ENCODE measurements at regions not wholly inside any gene's neighbourhood (a gene's known extent, or its start where the extent isn't known, plus 50 kb on each side); places are given as distances from the start of the nearest gene placed in this dataset.
"Not testable (repeated sequence)": the region's sequence is repeated elsewhere in the genome, so short reads cannot be mapped to it uniquely, and the experiment has no call there.

DNA sequence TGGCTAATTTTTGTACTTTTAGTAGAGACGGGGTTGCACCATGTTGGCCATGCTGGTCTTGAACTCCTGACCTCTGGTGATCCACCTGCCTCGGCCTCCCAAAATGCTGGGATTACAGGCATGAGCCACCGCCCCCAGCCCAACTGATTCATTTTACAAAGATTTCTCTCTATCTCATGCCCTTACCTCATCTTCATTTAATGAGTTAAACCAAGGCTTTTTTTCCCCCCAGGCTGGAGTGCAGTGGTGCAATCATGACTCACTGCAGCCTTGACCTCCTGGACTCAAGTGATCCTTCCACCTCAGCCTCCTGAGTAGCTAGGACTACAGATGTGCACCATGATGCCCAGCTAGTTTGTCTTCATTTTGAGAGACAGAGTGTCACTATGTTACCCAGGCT is 123.0 kb downstream of the GATA3 start:
- H3K9me3 ChIP-seq (replicated peaks in 1 of 2; ENCODE audit: control insufficient read depth in 2 of 2, insufficient read depth in 1 of 2, low read depth in 1 of 2, low read length in 2 of 2); H3K14ac ChIP-seq (ENCODE audit: low read length); H3K27me3 ChIP-seq (ENCODE audit: control insufficient read depth in 3 of 3, insufficient read depth in 3 of 3, low read depth in 1 of 3, low read length in 3 of 3); H2BK15ac ChIP-seq (ENCODE audit: low read length); H3K79me1 ChIP-seq (ENCODE audit: low read depth, low read length); H2BK12ac ChIP-seq (ENCODE audit: low read length); H3K18ac ChIP-seq (ENCODE audit: low read length); H3K27ac ChIP-seq (replicated peaks; ENCODE audit: low read length); H3K36me3 ChIP-seq (replicated peaks in 1 of 2; ENCODE audit: control insufficient read depth in 2 of 2, insufficient read depth in 2 of 2, low read length in 2 of 2); H3K4ac ChIP-seq (ENCODE audit: low read length); H3K4me2 ChIP-seq (ENCODE audit: insufficient read depth, low read length, poor library complexity, severe bottlenecking); H2AK5ac ChIP-seq (ENCODE audit: low read depth, low read length); H2BK120ac ChIP-seq (ENCODE audit: low read depth, low read length); H3K4me1 ChIP-seq (ENCODE audit: control insufficient read depth in 2 of 2, insufficient read depth in 1 of 2, low read depth in 1 of 2, low read length in 2 of 2); DNase-seq (ENCODE audit: low spot score); H3K9ac ChIP-seq (ENCODE audit: low read depth, low read length, poor library complexity); H2AFZ ChIP-seq (ENCODE audit: low read length); H4K91ac ChIP-seq (ENCODE audit: low read depth, low read length, poor library complexity); H4K8ac ChIP-seq (ENCODE audit: low read depth, low read length); H3K4me3 ChIP-seq (ENCODE audit: low read length in 2 of 2); H2BK5ac ChIP-seq (ENCODE audit: low read length); H3K23ac ChIP-seq (ENCODE audit: low read depth, low read length, poor library complexity): not testable (repeated sequence)
- WGBS, 2 donors (ENCODE audit: extremely low coverage in 2 of 2, insufficient read length in 2 of 2, insufficient replicate concordance in 1 of 2) = no CpG with 5 or more reads among the region's 3 CpGs

- H3K4me2 ChIP-seq (ENCODE audit: insufficient read depth, low read length, poor library complexity, severe bottlenecking); H3K18ac ChIP-seq (ENCODE audit: low read length); H3K4me3 ChIP-seq (ENCODE audit: low read length in 2 of 2); H2BK15ac ChIP-seq (ENCODE audit: low read length); H3K14ac ChIP-seq (ENCODE audit: low read length); H3K23ac ChIP-seq (ENCODE audit: low read depth, low read length, poor library complexity); H3K27ac ChIP-seq (replicated peaks; ENCODE audit: low read length); H2BK120ac ChIP-seq (ENCODE audit: low read depth, low read length); H2BK12ac ChIP-seq (ENCODE audit: low read length); H3K9ac ChIP-seq (ENCODE audit: low read depth, low read length, poor library complexity); H3K4ac ChIP-seq (ENCODE audit: low read length); H4K91ac ChIP-seq (ENCODE audit: low read depth, low read length, poor library complexity); H3K9me3 ChIP-seq (replicated peaks in 1 of 2; ENCODE audit: control insufficient read depth in 2 of 2, insufficient read depth in 1 of 2, low read depth in 1 of 2, low read length in 2 of 2); H3K27me3 ChIP-seq (ENCODE audit: control insufficient read depth in 3 of 3, insufficient read depth in 3 of 3, low read depth in 1 of 3, low read length in 3 of 3); DNase-seq (ENCODE audit: low spot score); H2AK5ac ChIP-seq (ENCODE audit: low read depth, low read length); H2AFZ ChIP-seq (ENCODE audit: low read length); H2BK5ac ChIP-seq (ENCODE audit: low read length); H3K36me3 ChIP-seq (replicated peaks in 1 of 2; ENCODE audit: control insufficient read depth in 2 of 2, insufficient read depth in 2 of 2, low read length in 2 of 2); H4K8ac ChIP-seq (ENCODE audit: low read depth, low read length); H3K79me1 ChIP-seq (ENCODE audit: low read depth, low read length); H3K4me1 ChIP-seq (ENCODE audit: control insufficient read depth in 2 of 2, insufficient read depth in 1 of 2, low read depth in 1 of 2, low read length in 2 of 2): not testable (repeated sequence)
- WGBS, 2 donors (ENCODE audit: extremely low coverage in 2 of 2, insufficient read length in 2 of 2, insufficient replicate concordance in 1 of 2) = no CpG with 5 or more reads among the region's 1 CpG
These were observed 125.3 kb downstream of the GATA3 start for GRCh38 chr10:8179773-8180172.

- no peak overlapping the region for H3K4ac ChIP-seq (ENCODE audit: low read length)
- no peaks in the 10 kb centered on the region for H3K36me3 ChIP-seq (replicated peaks in 1 of 2; ENCODE audit: control insufficient read depth in 2 of 2, insufficient read depth in 2 of 2, low read length in 2 of 2)
- H2AK5ac ChIP-seq (ENCODE audit: low read depth, low read length) = no peak overlapping the region
- no peak overlapping the region for H3K4me3 ChIP-seq (ENCODE audit: low read length in 2 of 2)
- no peak overlapping the region for H3K18ac ChIP-seq (ENCODE audit: low read length)
- no peaks in the 10 kb centered on the region for H3K9me3 ChIP-seq (replicated peaks in 1 of 2; ENCODE audit: control insufficient read depth in 2 of 2, insufficient read depth in 1 of 2, low read depth in 1 of 2, low read length in 2 of 2)
- no peak overlapping the region for H2AFZ ChIP-seq (ENCODE audit: low read length)
- no peak overlapping the region for H4K91ac ChIP-seq (ENCODE audit: low read depth, low read length, poor library complexity)
- H3K23ac ChIP-seq (ENCODE audit: low read depth, low read length, poor library complexity) = no peak overlapping the region
- H2BK5ac ChIP-seq (ENCODE audit: low read length) = no peak overlapping the region
- no peak for DNase-seq (ENCODE audit: low spot score)
- H3K14ac ChIP-seq (ENCODE audit: low read length) = peak overlapping the region; percentile 14
- H3K79me1 ChIP-seq (ENCODE audit: low read depth, low read length) = no peaks in the 10 kb centered on the region
- H3K27me3 ChIP-seq (ENCODE audit: control insufficient read depth in 3 of 3, insufficient read depth in 3 of 3, low read depth in 1 of 3, low read length in 3 of 3) = no peaks in the 10 kb centered on the region
- H2BK12ac ChIP-seq (ENCODE audit: low read length) = no peak overlapping the region
- H2BK15ac ChIP-seq (ENCODE audit: low read length) = no peak overlapping the region
- H3K4me1 ChIP-seq (ENCODE audit: control insufficient read depth in 2 of 2, insufficient read depth in 1 of 2, low read depth in 1 of 2, low read length in 2 of 2) = peaks cover 0 to 3% of the 10 kb centered on the region in 2 donors
- WGBS, 2 donors (ENCODE audit: extremely low coverage in 2 of 2, insufficient read length in 2 of 2, insufficient replicate concordance in 1 of 2) = no CpG with 5 or more reads among the region's 9 CpGs
- no peak overlapping the region for H2BK120ac ChIP-seq (ENCODE audit: low read depth, low read length)
- no peak overlapping the region for H4K8ac ChIP-seq (ENCODE audit: low read depth, low read length)
- H3K4me2 ChIP-seq (ENCODE audit: insufficient read depth, low read length, poor library complexity, severe bottlenecking) = no peak overlapping the region
- no peak overlapping the region for H3K27ac ChIP-seq (replicated peaks; ENCODE audit: low read length)
- no peak overlapping the region for H3K9ac ChIP-seq (ENCODE audit: low read depth, low read length, poor library complexity)
These were observed 126.0 kb downstream of the GATA3 start for GRCh38 chr10:8180360-8181109.

DNA sequence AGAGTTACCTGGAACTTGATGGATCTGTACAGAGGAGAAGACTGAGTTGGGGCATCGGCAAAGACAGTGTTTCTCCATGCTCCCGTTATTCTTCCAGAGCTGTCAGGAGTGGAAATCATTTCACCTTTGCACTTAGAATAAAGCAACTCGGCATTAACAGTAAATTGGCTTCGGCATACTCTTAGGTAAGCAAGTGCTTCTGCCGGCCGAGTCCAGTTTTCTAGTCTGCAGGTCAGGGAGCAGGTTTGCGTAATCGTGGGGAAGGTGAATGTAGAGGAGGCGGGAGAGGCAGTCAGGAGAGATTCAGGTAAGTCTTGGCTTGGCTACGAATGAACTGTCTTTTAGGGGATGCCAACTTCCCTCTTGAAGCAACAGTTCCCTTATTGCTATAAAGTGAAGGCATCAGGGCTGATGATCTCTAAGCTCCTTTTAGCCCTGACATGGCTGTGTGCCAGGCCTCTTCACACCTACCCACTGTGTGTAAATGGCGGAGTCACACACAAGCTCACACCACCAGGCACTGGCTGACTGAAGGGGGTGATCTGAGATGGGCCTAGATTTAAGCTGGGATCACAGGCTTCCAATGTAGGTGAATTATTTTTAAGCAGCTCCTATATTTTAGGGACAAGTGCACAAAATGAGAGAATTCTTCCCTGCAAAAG is 127.1 kb downstream of the GATA3 start:
- no peak overlapping the region for H2BK5ac ChIP-seq (ENCODE audit: low read length)
- no peaks in the 10 kb centered on the region for H3K79me1 ChIP-seq (ENCODE audit: low read depth, low read length)
- no peak overlapping the region for H2AFZ ChIP-seq (ENCODE audit: low read length)
- DNase-seq (ENCODE audit: low spot score) = no peak
- no peak overlapping the region for H3K23ac ChIP-seq (ENCODE audit: low read depth, low read length, poor library complexity)
- no peaks in the 10 kb centered on the region for H3K9me3 ChIP-seq (replicated peaks in 1 of 2; ENCODE audit: control insufficient read depth in 2 of 2, insufficient read depth in 1 of 2, low read depth in 1 of 2, low read length in 2 of 2)
- H3K9ac ChIP-seq (ENCODE audit: low read depth, low read length, poor library complexity) = no peak overlapping the region
- no peak overlapping the region for H2BK12ac ChIP-seq (ENCODE audit: low read length)
- no CpG with 5 or more reads among the region's 11 CpGs for WGBS, 2 donors (ENCODE audit: extremely low coverage in 2 of 2, insufficient read length in 2 of 2, insufficient replicate concordance in 1 of 2)
- no peak overlapping the region for H3K4ac ChIP-seq (ENCODE audit: low read length)
- no peak overlapping the region for H2BK15ac ChIP-seq (ENCODE audit: low read length)
- no peak overlapping the region for H3K18ac ChIP-seq (ENCODE audit: low read length)
- H3K4me2 ChIP-seq (ENCODE audit: insufficient read depth, low read length, poor library complexity, severe bottlenecking) = no peak overlapping the region
- H3K36me3 ChIP-seq (replicated peaks in 1 of 2; ENCODE audit: control insufficient read depth in 2 of 2, insufficient read depth in 2 of 2, low read length in 2 of 2) = no peaks in the 10 kb centered on the region
- no peak overlapping the region for H2AK5ac ChIP-seq (ENCODE audit: low read depth, low read length)
- peaks cover 0 to 3% of the 10 kb centered on the region in 2 donors for H3K4me1 ChIP-seq (ENCODE audit: control insufficient read depth in 2 of 2, insufficient read depth in 1 of 2, low read depth in 1 of 2, low read length in 2 of 2)
- H3K14ac ChIP-seq (ENCODE audit: low read length) = no peak overlapping the region
- peak overlapping the region in 1 of 2 donors; percentile 46 for H3K4me3 ChIP-seq (ENCODE audit: low read length in 2 of 2)
- no peak overlapping the region for H3K27ac ChIP-seq (replicated peaks; ENCODE audit: low read length)
- H3K27me3 ChIP-seq (ENCODE audit: control insufficient read depth in 3 of 3, insufficient read depth in 3 of 3, low read depth in 1 of 3, low read length in 3 of 3) = no peaks in the 10 kb centered on the region
- H4K8ac ChIP-seq (ENCODE audit: low read depth, low read length) = no peak overlapping the region
- H2BK120ac ChIP-seq (ENCODE audit: low read depth, low read length) = no peak overlapping the region
- no peak overlapping the region for H4K91ac ChIP-seq (ENCODE audit: low read depth, low read length, poor library complexity)

All from neuronal stem cell (in vitro differentiated cells).